ENCODE measurements at regions not wholly inside any gene's neighbourhood (a gene's known extent, or its start where the extent isn't known, plus 50 kb on each side); places are given as distances from the start of the nearest gene placed in this dataset.
"Not testable (repeated sequence)": the region's sequence is repeated elsewhere in the genome, so short reads cannot be mapped to it uniquely, and the experiment has no call there.

DNA sequence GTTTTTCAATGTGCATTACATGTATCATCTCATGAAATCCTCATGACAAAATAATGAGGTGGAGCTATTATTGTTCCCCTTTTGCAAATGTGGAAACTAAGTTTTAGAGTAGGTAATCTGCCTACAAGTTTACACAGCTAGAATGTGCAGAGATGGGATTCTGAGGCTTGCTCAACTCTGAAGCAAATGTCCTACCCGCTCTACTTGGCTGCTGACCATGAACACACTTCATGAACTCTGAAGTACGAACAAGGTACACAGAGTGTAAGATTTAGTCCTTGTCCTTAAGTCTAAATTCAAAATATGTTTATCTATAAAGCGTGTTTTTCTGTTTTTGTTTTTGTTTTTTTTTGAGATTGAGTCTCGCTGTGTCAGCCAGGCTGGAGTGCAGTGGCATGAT is 63.6 kb upstream of the NOTCH2NLA start:
- TF ChIP-seq POLR2A (IDR thresholded peaks at IDR 0.05) = not testable (repeated sequence)
- TF ChIP-seq, protein P1, sequence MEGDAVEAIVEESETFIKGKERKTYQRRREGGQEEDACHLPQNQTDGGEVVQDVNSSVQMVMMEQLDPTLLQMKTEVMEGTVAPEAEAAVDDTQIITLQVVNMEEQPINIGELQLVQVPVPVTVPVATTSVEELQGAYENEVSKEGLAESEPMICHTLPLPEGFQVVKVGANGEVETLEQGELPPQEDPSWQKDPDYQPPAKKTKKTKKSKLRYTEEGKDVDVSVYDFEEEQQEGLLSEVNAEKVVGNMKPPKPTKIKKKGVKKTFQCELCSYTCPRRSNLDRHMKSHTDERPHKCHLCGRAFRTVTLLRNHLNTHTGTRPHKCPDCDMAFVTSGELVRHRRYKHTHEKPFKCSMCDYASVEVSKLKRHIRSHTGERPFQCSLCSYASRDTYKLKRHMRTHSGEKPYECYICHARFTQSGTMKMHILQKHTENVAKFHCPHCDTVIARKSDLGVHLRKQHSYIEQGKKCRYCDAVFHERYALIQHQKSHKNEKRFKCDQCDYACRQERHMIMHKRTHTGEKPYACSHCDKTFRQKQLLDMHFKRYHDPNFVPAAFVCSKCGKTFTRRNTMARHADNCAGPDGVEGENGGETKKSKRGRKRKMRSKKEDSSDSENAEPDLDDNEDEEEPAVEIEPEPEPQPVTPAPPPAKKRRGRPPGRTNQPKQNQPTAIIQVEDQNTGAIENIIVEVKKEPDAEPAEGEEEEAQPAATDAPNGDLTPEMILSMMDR (IDR thresholded peaks at IDR 0.05) = not testable (repeated sequence)
